K562 (cell line): ENCODE measurements at regions not wholly inside any gene's neighbourhood (a gene's known extent, or its start where the extent isn't known, plus 50 kb on each side); places are given as distances from the start of the nearest gene placed in this dataset.

Source experiments
- ATAC-seq: fragments of 200-7000 bp; cut with Tn5 transposase; 3 replicates; pipeline ENCODE4 v1.9.1; 2020; ENCODE audit warnings: moderate library complexity
- BruUV-seq: library from RNA; stranded (reverse); fragments of 400-500 nt; replicated peaks from 2 replicates; lab custom pipeline; 2021; lab: Mats Ljungman, UMichigan
- CTCF ChIA-PET: fragments of 300-600 bp; formaldehyde crosslinking; extraction: SDS; loops from one replicate; lab custom pipeline; 2021; ENCODE audit warnings: low intra/inter-chr PET ratio; lab: Yijun Ruan, JAX
- POLR2A ChIA-PET: fragments of 300-600, 350-650 bp; sonication (Branson Sonifier 250); formaldehyde crosslinking; extraction: SDS; loops from one replicate; lab custom pipeline; 2021; ENCODE audit warnings: antibody characterized with exemption, inconsistent platforms; lab: Yijun Ruan, JAX
- DNase-seq, 4 experiments: peaks; one replicate each; pipeline versions ENCODE4 v3.0.0 to v3.0.0-alpha.2; 2011 to 2018; ENCODE audit warnings: low spot score in 3 of 4, mixed read lengths in 3 of 4; ENCODE audit errors: extremely low read depth in 1 of 4
- FAIRE-seq: peaks from 2 replicates; lab custom pipeline; 2011; peaks lifted over from hg19 to GRCh38; lab: Jason Lieb, UNC
- H2AFZ ChIP-seq: 2 replicates; pipeline ENCODE4 v1.6.0; 2011; ENCODE audit warnings: low read depth, low read length, control low read depth, inconsistent platforms
- H3K27ac ChIP-seq: fragments of 200-600 bp; 3 replicates; pipeline ENCODE4 v1.8.0; 2011; ENCODE audit warnings: low read depth, mild to moderate bottlenecking, control low read depth, inconsistent platforms, low read length, moderate library complexity, mixed read lengths; ENCODE audit errors: extremely low read depth
- H3K27me3 ChIP-seq, 2 experiments: fragments of 300-600 bp in 1 of 2; 2 replicates in 1 of 2; 3 replicates in 1 of 2; pipeline versions ENCODE4 v1.6.0 to v1.8.0; 2011; ENCODE audit warnings: inconsistent platforms in 2 of 2, low read length in 2 of 2, mild to moderate bottlenecking in 1 of 2, mixed read lengths in 1 of 2, moderate library complexity in 1 of 2; ENCODE audit not compliant: control insufficient read depth in 2 of 2, insufficient read depth in 2 of 2
- H3K36me3 ChIP-seq: fragments of 300-600 bp; 3 replicates; pipeline ENCODE4 v1.8.0; 2011; ENCODE audit warnings: mild to moderate bottlenecking, low read length, inconsistent platforms; ENCODE audit not compliant: control insufficient read depth, insufficient read depth
- H3K4me1 ChIP-seq, 2 experiments: fragments of 200-600 bp in 1 of 2; replicated peaks in 1 of 2; 2 replicates in 1 of 2; 3 replicates in 1 of 2; pipeline versions ENCODE4 v1.5.1 to v1.8.0; 2011; ENCODE audit warnings: inconsistent platforms in 2 of 2, low read length in 2 of 2, mild to moderate bottlenecking in 1 of 2, mixed read lengths in 1 of 2, moderate library complexity in 1 of 2; ENCODE audit not compliant: control insufficient read depth in 2 of 2, insufficient read depth in 2 of 2
- H3K4me2 ChIP-seq: 2 replicates; pipeline ENCODE4 v1.6.1; 2011; ENCODE audit warnings: low read length, control low read depth, inconsistent platforms, mixed read lengths; ENCODE audit not compliant: insufficient read depth
- H3K4me3 ChIP-seq: fragments of 200-600 bp; sonication (generic), shearing (Covaris generic); 2 replicates; pipeline ENCODE4 v1.5.1; 2016; ENCODE audit warnings: control low read depth, inconsistent platforms
- H3K79me2 ChIP-seq: fragments of 200-600 bp; 3 replicates; pipeline ENCODE4 v1.8.0; 2011; ENCODE audit warnings: low read length, inconsistent platforms; ENCODE audit not compliant: control insufficient read depth, insufficient read depth
- H3K9ac ChIP-seq, 2 experiments: 2 replicates each; pipeline versions ENCODE4 v1.6.0 to v1.6.1; 2011; ENCODE audit warnings: low read depth in 2 of 2, low read length in 2 of 2, control low read depth in 1 of 2, inconsistent platforms in 1 of 2, mild to moderate bottlenecking in 1 of 2, mixed read lengths in 1 of 2; ENCODE audit not compliant: insufficient read depth in 1 of 2
- H3K9me1 ChIP-seq: one replicate; pipeline ENCODE4 v1.6.0; 2011; ENCODE audit warnings: inconsistent platforms, mild to moderate bottlenecking, low read length, moderate library complexity; ENCODE audit not compliant: control insufficient read depth, insufficient read depth
- H3K9me3 ChIP-seq: replicated peaks from 2 replicates; pipeline ENCODE4 v1.5.1; 2011; ENCODE audit warnings: low read depth, low read length, inconsistent platforms; ENCODE audit not compliant: control insufficient read depth, insufficient read depth
- H4K20me1 ChIP-seq: replicated peaks from 2 replicates; pipeline ENCODE4 v1.6.1; 2011; ENCODE audit warnings: low read length, inconsistent platforms, mixed read lengths; ENCODE audit not compliant: control insufficient read depth, insufficient read depth
- ETV5 ChIP-seq: sonication (generic); formaldehyde crosslinking; IDR thresholded peaks from 2 replicates; pipeline ENCODE4 v1.4.0; 2020; ENCODE audit warnings: low read depth, mild to moderate bottlenecking, missing genetic modification reagents
- MYNN ChIP-seq, 2 experiments: sonication (generic); formaldehyde crosslinking in 1 of 2; IDR thresholded peaks; 2 replicates each; pipeline versions ENCODE4 v1.5.0 to v1.6.1; 2016 to 2020; ENCODE audit warnings: antibody characterized with exemption in 1 of 2, missing genetic modification reagents in 1 of 2
- SNIP1 ChIP-seq: fragments of 450-650 bp; IDR thresholded peaks from 2 replicates; pipeline ENCODE4 v1.7.1; 2017; ENCODE audit warnings: low read depth, mild to moderate bottlenecking
- WGBS: fragments of 100-300 bp; shearing (Covaris generic); methylation state at CpG from one replicate; pipeline ENCODE4 v1.1.6; 2016; ENCODE audit warnings: low coverage, mixed read lengths; ENCODE audit not compliant: insufficient coverage; ENCODE audit errors: missing lambda C conversion rate; 5-methylcytosine and 5-hydroxymethylcytosine counted together
- in situ Hi-C: fragments of 300-500 bp; cut with MboI; formaldehyde crosslinking; loops from 4 replicates; pipeline ENCODE4 v1.15.0; 2018; ENCODE audit warnings: inconsistent platforms, mixed read lengths
- intact Hi-C: fragments of 100-400 bp; cut with micrococcal nuclease; formaldehyde crosslinking; loops from 2 replicates; pipeline ENCODE4 v1.14.2; 2022
- TF ChIP-seq, protein P1 (sequence below): IDR thresholded peaks from 2 replicates; pipeline ENCODE4 v1.6.1; 2016; ENCODE audit warnings: missing genetic modification characterization, missing compliant biosample characterization
- TF ChIP-seq, protein P2 (sequence below): sonication (generic); formaldehyde crosslinking; IDR thresholded peaks from 2 replicates; pipeline ENCODE4 v1.8.1; 2023; ENCODE audit warnings: mild to moderate bottlenecking, missing genetic modification reagents
- TF ChIP-seq, protein P3 (sequence below): fragments of 450-650 bp; IDR thresholded peaks from 2 replicates; pipeline ENCODE4 v1.6.1; 2016; ENCODE audit warnings: low read depth, mild to moderate bottlenecking, moderate library complexity

DNA sequence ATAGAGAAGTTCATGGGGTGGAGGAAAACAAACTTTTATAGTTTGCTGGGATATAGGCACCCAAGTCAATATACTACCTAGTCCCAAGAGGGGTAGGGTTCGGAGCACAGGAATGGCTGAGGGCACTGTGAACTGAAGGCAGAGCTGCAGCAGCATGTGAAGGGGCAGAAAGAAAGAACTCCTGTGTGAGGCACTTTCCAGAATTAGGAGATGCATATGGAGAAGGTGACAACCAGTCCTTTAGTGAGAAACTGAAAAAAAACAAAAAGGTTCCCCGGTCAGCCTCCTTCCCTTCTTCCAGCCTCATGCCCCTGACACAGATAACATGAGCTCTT is 429.1 kb downstream of the DSC3 start:
- ChIA-PET CTCF (interaction anchor here (0.6 kb wide), 1 partner anchor 1275 kb away, joined by 3 read pairs; no protein-coding TSS in a partner anchor), POLR2A (interaction anchor here (1.0 kb wide), 1 partner anchor 11 kb away, joined by 3 read pairs; no protein-coding TSS in a partner anchor)
- no peak overlapping the region for H3K4me3 ChIP-seq

More for the DNA sequence above, 429.1 kb downstream of the DSC3 start:
- Histone ChIP-seq H3K9ac (no peak overlapping the region), H3K9me3 (no peaks in the 10 kb centered on the region), H3K27ac (no peak overlapping the region), H3K36me3 (no peaks in the 10 kb centered on the region), H2AFZ (peak overlapping the region; percentile 35; the same call in 1 of the 2 replicates), H3K9me1 (no peaks in the 10 kb centered on the region), H3K4me1 (no peaks in the 10 kb centered on the region), H3K79me2 (no peaks in the 10 kb centered on the region), H3K27me3 (no peaks in the 10 kb centered on the region), H4K20me1 (no peaks in the 10 kb centered on the region), H3K4me2 (no peak overlapping the region)
- FAIRE-seq = no peak
- intact Hi-C loops (no loop called here), in situ Hi-C loops (no loop called here)
- TF ChIP-seq ETV5 (CRISPR knock-in tag) (no peak), MYNN (IDR thresholded peaks at IDR 0.05) (no peak), MYNN (CRISPR knock-in tag; IDR thresholded peaks at IDR 0.05) (no peak), SNIP1 (no peak)
- TF ChIP-seq, protein P1, sequence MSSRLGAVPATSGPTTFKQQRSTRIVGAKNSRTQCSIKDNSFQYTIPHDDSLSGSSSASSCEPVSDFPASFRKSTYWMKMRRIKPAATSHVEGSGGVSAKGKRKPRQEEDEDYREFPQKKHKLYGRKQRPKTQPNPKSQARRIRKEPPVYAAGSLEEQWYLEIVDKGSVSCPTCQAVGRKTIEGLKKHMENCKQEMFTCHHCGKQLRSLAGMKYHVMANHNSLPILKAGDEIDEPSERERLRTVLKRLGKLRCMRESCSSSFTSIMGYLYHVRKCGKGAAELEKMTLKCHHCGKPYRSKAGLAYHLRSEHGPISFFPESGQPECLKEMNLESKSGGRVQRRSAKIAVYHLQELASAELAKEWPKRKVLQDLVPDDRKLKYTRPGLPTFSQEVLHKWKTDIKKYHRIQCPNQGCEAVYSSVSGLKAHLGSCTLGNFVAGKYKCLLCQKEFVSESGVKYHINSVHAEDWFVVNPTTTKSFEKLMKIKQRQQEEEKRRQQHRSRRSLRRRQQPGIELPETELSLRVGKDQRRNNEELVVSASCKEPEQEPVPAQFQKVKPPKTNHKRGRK = no peak
- TF ChIP-seq, protein P2, sequence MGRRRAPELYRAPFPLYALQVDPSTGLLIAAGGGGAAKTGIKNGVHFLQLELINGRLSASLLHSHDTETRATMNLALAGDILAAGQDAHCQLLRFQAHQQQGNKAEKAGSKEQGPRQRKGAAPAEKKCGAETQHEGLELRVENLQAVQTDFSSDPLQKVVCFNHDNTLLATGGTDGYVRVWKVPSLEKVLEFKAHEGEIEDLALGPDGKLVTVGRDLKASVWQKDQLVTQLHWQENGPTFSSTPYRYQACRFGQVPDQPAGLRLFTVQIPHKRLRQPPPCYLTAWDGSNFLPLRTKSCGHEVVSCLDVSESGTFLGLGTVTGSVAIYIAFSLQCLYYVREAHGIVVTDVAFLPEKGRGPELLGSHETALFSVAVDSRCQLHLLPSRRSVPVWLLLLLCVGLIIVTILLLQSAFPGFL (CRISPR knock-in tag) = no peak
- TF ChIP-seq, protein P3, sequence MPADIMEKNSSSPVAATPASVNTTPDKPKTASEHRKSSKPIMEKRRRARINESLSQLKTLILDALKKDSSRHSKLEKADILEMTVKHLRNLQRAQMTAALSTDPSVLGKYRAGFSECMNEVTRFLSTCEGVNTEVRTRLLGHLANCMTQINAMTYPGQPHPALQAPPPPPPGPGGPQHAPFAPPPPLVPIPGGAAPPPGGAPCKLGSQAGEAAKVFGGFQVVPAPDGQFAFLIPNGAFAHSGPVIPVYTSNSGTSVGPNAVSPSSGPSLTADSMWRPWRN = no peak
- no peak for DNase-seq
- ATAC-seq = peak; percentile 55
- 48% methylated on average over 2 of the region's 2 CpGs for WGBS
- no TSS peak for BruUV-seq
